ENCODE measurements at regions not wholly inside any gene's neighbourhood (a gene's known extent, or its start where the extent isn't known, plus 50 kb on each side); places are given as distances from the start of the nearest gene placed in this dataset.

GRCh38 chr22:48588878-48589450 lies 1238.7 kb downstream of the BRD1 start:
- DNase-seq (ENCODE audit: low read depth): no peak
- TF ChIP-seq POLR2A (IDR thresholded peaks at IDR 0.05; ENCODE audit: extremely low read depth, insufficient read length) (no peak), MAX (IDR thresholded peaks at IDR 0.05; ENCODE audit: low read depth, low read length) (no peak), CTCF (IDR thresholded peaks at IDR 0.05; ENCODE audit: low read depth, low read length) (no peak), MYC (IDR thresholded peaks at IDR 0.05; ENCODE audit: low read depth, low read length) (no peak)
- no peak overlapping the region for H3K4me3 ChIP-seq (ENCODE audit: low read depth, low read length)

- DNase-seq (ENCODE audit: low read depth): no peak
- no peak for TF ChIP-seq MYC (IDR thresholded peaks at IDR 0.05; ENCODE audit: low read depth, low read length)
- no peak for TF ChIP-seq CTCF (IDR thresholded peaks at IDR 0.05; ENCODE audit: low read depth, low read length)
- no peak for TF ChIP-seq POLR2A (IDR thresholded peaks at IDR 0.05; ENCODE audit: extremely low read depth, insufficient read length)
- TF ChIP-seq MAX (IDR thresholded peaks at IDR 0.05; ENCODE audit: low read depth, low read length): no peak
- no peak overlapping the region for H3K4me3 ChIP-seq (ENCODE audit: low read depth, low read length)
Observed at GRCh38 chr22:48588151-48588877, 1239.4 kb downstream of the BRD1 start.

GRCh38 chr22:48587236-48587865 lies 1240.3 kb downstream of the BRD1 start:
- H3K4me3 ChIP-seq (ENCODE audit: low read depth, low read length): no peak overlapping the region
- no peak for TF ChIP-seq CTCF (IDR thresholded peaks at IDR 0.05; ENCODE audit: low read depth, low read length)
- no peak for TF ChIP-seq MAX (IDR thresholded peaks at IDR 0.05; ENCODE audit: low read depth, low read length)
- no peak for TF ChIP-seq MYC (IDR thresholded peaks at IDR 0.05; ENCODE audit: low read depth, low read length)
- no peak for TF ChIP-seq POLR2A (IDR thresholded peaks at IDR 0.05; ENCODE audit: extremely low read depth, insufficient read length)
- DNase-seq (ENCODE audit: low read depth): no peak

- DNase-seq (ENCODE audit: low read depth): no peak
- TF ChIP-seq MYC (IDR thresholded peaks at IDR 0.05; ENCODE audit: low read depth, low read length) (no peak), CTCF (IDR thresholded peaks at IDR 0.05; ENCODE audit: low read depth, low read length) (no peak), MAX (IDR thresholded peaks at IDR 0.05; ENCODE audit: low read depth, low read length) (no peak), POLR2A (IDR thresholded peaks at IDR 0.05; ENCODE audit: extremely low read depth, insufficient read length) (no peak)
- no peak overlapping the region for H3K4me3 ChIP-seq (ENCODE audit: low read depth, low read length)
Observed at GRCh38 chr22:48586799-48587185, 1240.9 kb downstream of the BRD1 start.

- TF ChIP-seq POLR2A (IDR thresholded peaks at IDR 0.05; ENCODE audit: extremely low read depth, insufficient read length): no peak
- TF ChIP-seq MAX (IDR thresholded peaks at IDR 0.05; ENCODE audit: low read depth, low read length): no peak
- no peak for TF ChIP-seq CTCF (IDR thresholded peaks at IDR 0.05; ENCODE audit: low read depth, low read length)
- TF ChIP-seq MYC (IDR thresholded peaks at IDR 0.05; ENCODE audit: low read depth, low read length): no peak
- DNase-seq (ENCODE audit: low read depth): no peak
- H3K4me3 ChIP-seq (ENCODE audit: low read depth, low read length): no peak overlapping the region
Observed at GRCh38 chr22:48585916-48586798, 1241.5 kb downstream of the BRD1 start.

All from NB4 (cell line).